SIG-M5 treated with dmso at 0.1 percent for 504 hours (cell line): ENCODE measurements at regions not wholly inside any gene's neighbourhood (a gene's known extent, or its start where the extent isn't known, plus 50 kb on each side); places are given as distances from the start of the nearest gene placed in this dataset.

Source experiments
- DNase-seq: peaks from one replicate; lab custom pipeline; 2025; ENCODE audit not compliant: unreplicated experiment; lab: John Stamatoyannopoulos, UW

DNA sequence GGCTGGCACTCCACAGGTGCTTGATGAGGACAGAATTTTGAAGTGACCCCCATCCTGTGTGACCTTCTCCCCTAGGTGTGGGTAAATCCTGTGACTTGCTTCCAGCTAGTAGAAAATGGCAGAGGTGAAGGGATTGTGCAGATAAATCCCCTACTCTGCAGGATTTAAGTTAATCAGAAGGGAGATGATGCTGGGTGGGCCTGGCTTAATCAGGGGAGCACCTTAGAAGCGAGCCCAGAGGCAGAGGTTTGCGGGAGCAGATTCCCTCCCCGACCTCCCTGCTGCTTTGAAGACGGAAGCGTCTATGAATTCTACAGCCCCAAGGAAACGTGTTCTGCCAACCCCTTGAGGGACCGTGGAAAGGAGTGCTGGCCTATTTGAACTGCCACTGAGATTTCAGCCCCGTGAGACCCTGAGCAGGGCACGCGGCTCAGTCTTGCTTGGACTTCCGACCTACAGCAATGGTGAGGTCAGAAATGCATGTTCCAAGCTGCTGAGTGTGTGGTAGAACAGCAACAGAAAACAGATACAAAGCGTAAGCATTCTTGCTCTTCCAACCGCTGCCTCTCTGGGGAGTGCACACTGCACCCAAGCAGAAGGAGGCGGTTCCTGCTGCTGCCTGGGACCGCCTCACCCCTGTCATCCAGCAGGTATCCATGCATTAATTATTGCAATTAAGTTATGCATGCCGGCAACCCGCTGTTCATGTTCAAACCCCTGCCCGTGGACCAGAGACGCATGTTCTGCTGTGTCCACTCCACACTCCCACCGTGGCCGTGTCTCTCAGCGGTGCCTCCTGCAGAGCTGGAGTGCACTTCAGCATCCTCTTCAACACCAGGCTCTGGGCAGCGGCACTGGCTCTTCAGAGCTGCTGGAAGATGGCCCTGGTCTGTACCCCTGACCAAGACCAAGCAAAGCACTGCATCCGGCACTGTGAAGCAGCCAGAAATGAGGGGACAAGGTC, 54.6 kb upstream of the RXRA start:
- no peak for DNase-seq

DNA sequence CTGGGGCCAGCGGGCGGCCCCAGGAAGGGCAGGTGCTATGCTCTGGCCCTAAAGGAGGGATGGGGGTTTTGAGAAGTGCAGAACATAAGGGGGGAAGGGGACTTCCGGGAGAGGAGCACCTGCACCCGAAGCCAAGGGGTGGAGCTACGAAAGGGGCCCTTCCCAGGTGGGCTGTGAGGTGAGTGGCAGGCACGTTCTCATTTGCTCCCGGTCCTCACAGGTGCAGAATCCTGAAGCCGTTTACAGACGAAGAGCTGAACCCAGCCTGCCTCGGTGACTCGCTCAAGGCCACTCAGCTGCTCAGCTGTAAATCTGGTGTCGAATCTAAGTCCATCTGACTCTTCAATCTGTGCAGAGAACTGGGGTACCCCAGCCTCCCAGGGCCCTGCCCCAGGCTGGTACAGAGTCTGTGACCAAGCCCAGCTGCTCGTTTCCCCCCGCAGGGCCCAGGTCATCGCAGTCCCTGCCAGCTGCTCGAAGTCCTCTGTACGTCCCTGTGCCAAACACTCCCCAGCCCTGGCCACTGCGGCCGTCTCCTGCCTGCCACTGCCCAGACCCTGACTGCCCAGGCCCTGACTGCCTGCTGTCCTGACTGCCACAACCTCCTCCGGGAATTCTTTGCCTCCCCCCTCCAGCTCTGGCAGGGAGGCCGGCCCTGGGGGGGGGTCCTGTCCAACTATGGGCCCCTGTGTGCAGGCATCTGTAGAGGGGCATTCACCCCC, 53.8 kb upstream of the RXRA start:
- DNase-seq = no peak

DNA sequence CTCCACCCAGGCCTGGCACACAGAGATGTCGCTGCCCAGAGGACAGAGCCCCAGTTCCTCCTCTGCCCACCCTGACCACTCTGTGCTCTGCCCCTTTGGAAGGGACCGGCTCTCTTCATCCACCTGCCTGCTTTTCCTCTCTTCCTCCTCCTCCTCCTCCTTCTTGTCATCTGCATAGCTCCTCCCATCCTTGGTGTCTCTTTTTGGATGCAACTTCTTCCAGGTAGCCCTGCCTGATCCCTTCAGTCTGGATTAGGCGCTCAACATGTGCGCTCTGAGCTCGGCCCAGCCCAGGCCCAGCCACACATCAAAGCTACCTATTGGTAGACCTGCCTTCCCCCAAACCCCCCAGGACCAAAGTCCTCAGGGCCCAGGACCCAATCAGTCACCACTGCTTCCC, 52.6 kb upstream of the RXRA start:
- no peak for DNase-seq

GRCh38 chr9:134275375-134275774, 50.9 kb upstream of the RXRA start:
- DNase-seq = no peak

DNA sequence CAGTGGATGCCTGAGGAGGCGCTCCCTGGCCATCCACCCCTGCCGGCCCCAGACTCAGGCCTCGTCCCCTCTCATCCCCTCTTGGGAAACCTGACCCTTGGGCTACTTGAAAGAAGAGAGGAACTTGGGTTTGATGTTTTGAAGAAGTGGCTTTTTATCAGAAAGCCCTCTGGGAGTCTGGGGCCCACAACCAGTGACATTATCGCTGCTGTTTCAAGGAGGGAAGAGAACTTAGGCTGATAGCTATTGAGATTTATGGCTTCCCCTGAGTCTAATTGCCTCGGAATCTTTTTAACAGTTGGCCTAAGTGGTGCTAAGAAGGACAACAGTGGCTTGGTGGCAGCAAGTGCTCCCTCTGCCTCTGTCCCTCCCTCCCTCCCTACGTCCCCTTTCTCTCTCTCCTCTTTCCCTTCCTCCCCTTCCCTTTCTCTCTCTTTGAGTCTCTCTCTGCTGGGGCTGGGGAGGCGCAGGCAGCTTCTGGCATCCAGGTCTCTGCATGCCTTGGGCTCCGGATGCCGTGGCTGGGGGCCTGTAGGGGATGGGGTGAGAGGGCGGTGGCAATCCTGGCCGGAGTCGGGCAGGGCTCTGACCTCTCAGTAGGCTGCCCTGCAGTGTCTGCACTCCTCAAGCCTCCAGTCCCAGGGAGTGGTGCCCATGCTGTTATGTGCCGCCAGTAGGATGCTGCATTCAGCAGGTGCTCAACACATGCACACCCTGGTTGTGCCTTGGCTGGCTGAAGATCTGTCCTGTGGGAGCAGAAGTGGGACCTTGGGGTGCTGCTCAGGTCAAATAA, 49.6 kb upstream of the RXRA start:
- peak; percentile 28 for DNase-seq
